ENCODE measurements at regions not wholly inside any gene's neighbourhood (a gene's known extent, or its start where the extent isn't known, plus 50 kb on each side); places are given as distances from the start of the nearest gene placed in this dataset.

DNA sequence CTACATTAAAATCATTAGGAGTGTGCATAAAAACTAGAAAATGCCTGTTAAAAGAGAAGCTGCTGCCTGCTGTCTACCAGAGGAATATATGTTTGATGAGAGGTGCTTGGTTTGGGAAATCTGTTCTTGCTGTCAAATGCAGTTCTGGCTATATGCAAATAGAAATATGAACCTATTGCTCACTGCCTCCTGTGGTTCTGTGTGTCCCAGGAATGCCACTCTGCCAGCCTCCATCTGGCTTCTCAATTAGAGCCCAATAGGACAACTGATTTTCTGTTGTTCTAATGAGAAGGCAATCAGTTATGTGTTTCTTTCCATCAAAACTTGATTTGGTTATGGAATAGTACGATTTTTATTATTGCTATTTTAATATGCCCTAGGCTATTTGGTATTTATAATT lies 759.7 kb downstream of the HDGFL1 start:
- TF ChIP-seq CTCF (IDR thresholded peaks at IDR 0.05; ENCODE audit: extremely low read depth in 1 of 2, insufficient read depth in 1 of 2, low read depth in 1 of 2, low read length in 2 of 2) = no peak
- no peak for TF ChIP-seq JUN (IDR thresholded peaks at IDR 0.05; ENCODE audit: borderline replicate concordance, insufficient read depth, insufficient read length, low read depth)
- TF ChIP-seq POLR2A (IDR thresholded peaks at IDR 0.05; ENCODE audit: low read depth, low read length) = no peak
- no peak for TF ChIP-seq MYC (IDR thresholded peaks at IDR 0.05; ENCODE audit: low read depth, low read length)
- TF ChIP-seq EZH2 (IDR thresholded peaks at IDR 0.05; ENCODE audit: borderline replicate concordance, low read depth, low read length, severe bottlenecking) = no peak
- TF ChIP-seq POLR2AphosphoS5 (IDR thresholded peaks at IDR 0.05; ENCODE audit: insufficient read depth, low read depth, low read length) = no peak
- TF ChIP-seq, protein P1, sequence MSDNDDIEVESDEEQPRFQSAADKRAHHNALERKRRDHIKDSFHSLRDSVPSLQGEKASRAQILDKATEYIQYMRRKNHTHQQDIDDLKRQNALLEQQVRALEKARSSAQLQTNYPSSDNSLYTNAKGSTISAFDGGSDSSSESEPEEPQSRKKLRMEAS (IDR thresholded peaks at IDR 0.05; ENCODE audit: insufficient read depth, insufficient read length) = no peak
